OCI-LY1 (cell line): ENCODE measurements at regions not wholly inside any gene's neighbourhood (a gene's known extent, or its start where the extent isn't known, plus 50 kb on each side); places are given as distances from the start of the nearest gene placed in this dataset.

Experiments used
- H2AFZ ChIP-seq: fragments of 200-600 bp; sonication (generic), shearing (Covaris generic); 2 replicates; pipeline ENCODE4 v1.6.0; 2014; ENCODE audit warnings: antibody characterized with exemption, mild to moderate bottlenecking, low read length
- H3F3A ChIP-seq: fragments of 200-600 bp; sonication (generic), shearing (Covaris generic); 2 replicates; pipeline ENCODE4 v1.6.0; 2014; ENCODE audit warnings: mild to moderate bottlenecking, antibody characterized with exemption, low read length, moderate library complexity; ENCODE audit not compliant: insufficient read depth
- H3K27ac ChIP-seq: fragments of 200-600 bp; sonication (generic); 2 replicates; pipeline ENCODE4 v1.5.1; 2014; ENCODE audit warnings: low read length, mixed run types, mild to moderate bottlenecking, low read depth; ENCODE audit not compliant: poor library complexity, severe bottlenecking
- H3K27me3 ChIP-seq: fragments of 200-600 bp; sonication (generic); 2 replicates; pipeline ENCODE4 v1.6.0; 2014; ENCODE audit warnings: antibody characterized with exemption, mild to moderate bottlenecking, low read length, moderate library complexity; ENCODE audit not compliant: insufficient read depth
- H3K36me3 ChIP-seq: fragments of 200-600 bp; sonication (generic); 2 replicates; pipeline ENCODE4 v1.6.1; 2014; ENCODE audit warnings: mild to moderate bottlenecking, antibody characterized with exemption, low read length, moderate library complexity, mixed read lengths; ENCODE audit not compliant: insufficient read depth
- H3K4me1 ChIP-seq: fragments of 200-600 bp; sonication (generic); 2 replicates; pipeline ENCODE4 v1.5.1; 2014; ENCODE audit warnings: mild to moderate bottlenecking, low read length, moderate library complexity; ENCODE audit not compliant: insufficient read depth, severe bottlenecking
- H3K4me2 ChIP-seq: fragments of 200-600 bp; sonication (generic), shearing (Covaris generic); 2 replicates; pipeline ENCODE4 v1.6.1; 2014; ENCODE audit warnings: low read length
- H3K4me3 ChIP-seq: fragments of 200-600 bp; sonication (generic); 2 replicates; pipeline ENCODE4 v1.5.1; 2014; ENCODE audit warnings: low read length, low read depth, mild to moderate bottlenecking, mixed read lengths; ENCODE audit not compliant: poor library complexity, severe bottlenecking
- H3K79me2 ChIP-seq: fragments of 200-600 bp; shearing (Covaris generic); 2 replicates; pipeline ENCODE4 v1.6.1; 2016; ENCODE audit warnings: mixed run types, low read length, mixed read lengths; ENCODE audit not compliant: insufficient read depth
- H3K9ac ChIP-seq: fragments of 200-600 bp; sonication (generic), shearing (Covaris generic); 2 replicates; pipeline ENCODE4 v1.6.1; 2014; ENCODE audit warnings: mild to moderate bottlenecking, low read length, mixed read lengths
- H3K9me2 ChIP-seq: fragments of 200-600 bp; sonication (generic), shearing (Covaris generic); 2 replicates; pipeline ENCODE4 v1.6.1; 2014; ENCODE audit warnings: low read depth, mild to moderate bottlenecking, low read length, mixed read lengths
- H3K9me3 ChIP-seq: fragments of 200-600 bp; shearing (Covaris generic); 2 replicates; pipeline ENCODE4 v1.6.1; 2014; ENCODE audit warnings: low read length, mixed read lengths
- H4K20me1 ChIP-seq: fragments of 200-600 bp; sonication (generic), shearing (Covaris generic); 2 replicates; pipeline ENCODE4 v1.6.0; 2016; ENCODE audit warnings: mild to moderate bottlenecking, low read length; ENCODE audit not compliant: insufficient read depth
- EZH2 ChIP-seq: fragments of 200-600 bp; sonication (generic), shearing (Covaris generic); IDR thresholded peaks from 2 replicates; pipeline ENCODE4 v1.8.0; 2017; ENCODE audit warnings: borderline replicate concordance, mixed run types, mild to moderate bottlenecking, antibody characterized with exemption, low read length, moderate library complexity, mixed read lengths
- TF ChIP-seq, protein P1 (sequence below): fragments of 200-600 bp; sonication (generic), shearing (Covaris generic); IDR thresholded peaks from 2 replicates; pipeline ENCODE4 v1.5.1; 2017; ENCODE audit warnings: mild to moderate bottlenecking, antibody characterized with exemption, low read length, moderate library complexity, mixed read lengths

DNA sequence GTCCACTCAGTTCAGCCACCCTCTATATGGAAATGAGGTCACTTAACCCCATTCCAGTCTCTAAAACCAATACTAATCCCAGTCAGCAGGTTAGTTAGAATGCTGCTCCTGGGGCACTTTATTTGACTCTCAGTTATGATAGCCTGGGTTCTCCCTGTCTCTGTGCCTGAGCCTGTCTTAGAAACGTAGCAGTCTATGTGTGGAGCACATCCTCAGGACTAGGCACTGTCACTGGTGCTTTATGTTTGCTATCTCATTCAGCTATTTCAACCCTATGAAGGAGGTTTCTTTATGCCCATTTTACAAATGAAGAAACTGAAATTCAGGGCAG lies 152.5 kb upstream of the PKDCC start:
- H3K4me2 ChIP-seq = no peak overlapping the region
- no peak for TF ChIP-seq EZH2
- TF ChIP-seq, protein P1, sequence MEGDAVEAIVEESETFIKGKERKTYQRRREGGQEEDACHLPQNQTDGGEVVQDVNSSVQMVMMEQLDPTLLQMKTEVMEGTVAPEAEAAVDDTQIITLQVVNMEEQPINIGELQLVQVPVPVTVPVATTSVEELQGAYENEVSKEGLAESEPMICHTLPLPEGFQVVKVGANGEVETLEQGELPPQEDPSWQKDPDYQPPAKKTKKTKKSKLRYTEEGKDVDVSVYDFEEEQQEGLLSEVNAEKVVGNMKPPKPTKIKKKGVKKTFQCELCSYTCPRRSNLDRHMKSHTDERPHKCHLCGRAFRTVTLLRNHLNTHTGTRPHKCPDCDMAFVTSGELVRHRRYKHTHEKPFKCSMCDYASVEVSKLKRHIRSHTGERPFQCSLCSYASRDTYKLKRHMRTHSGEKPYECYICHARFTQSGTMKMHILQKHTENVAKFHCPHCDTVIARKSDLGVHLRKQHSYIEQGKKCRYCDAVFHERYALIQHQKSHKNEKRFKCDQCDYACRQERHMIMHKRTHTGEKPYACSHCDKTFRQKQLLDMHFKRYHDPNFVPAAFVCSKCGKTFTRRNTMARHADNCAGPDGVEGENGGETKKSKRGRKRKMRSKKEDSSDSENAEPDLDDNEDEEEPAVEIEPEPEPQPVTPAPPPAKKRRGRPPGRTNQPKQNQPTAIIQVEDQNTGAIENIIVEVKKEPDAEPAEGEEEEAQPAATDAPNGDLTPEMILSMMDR = no peak
- H3F3A ChIP-seq = no peaks in the 10 kb centered on the region
- no peak overlapping the region for H3K9ac ChIP-seq
- no peak overlapping the region for H3K27ac ChIP-seq
- no peaks in the 10 kb centered on the region for H3K9me3 ChIP-seq
- no peak overlapping the region for H2AFZ ChIP-seq
- H3K79me2 ChIP-seq = no peaks in the 10 kb centered on the region
- no peaks in the 10 kb centered on the region for H4K20me1 ChIP-seq
- H3K27me3 ChIP-seq = no peaks in the 10 kb centered on the region; the same call in 1 of the 2 replicates
- no peaks in the 10 kb centered on the region for H3K9me2 ChIP-seq
- H3K4me1 ChIP-seq = no peaks in the 10 kb centered on the region
- no peaks in the 10 kb centered on the region for H3K36me3 ChIP-seq
- no peak overlapping the region for H3K4me3 ChIP-seq

DNA sequence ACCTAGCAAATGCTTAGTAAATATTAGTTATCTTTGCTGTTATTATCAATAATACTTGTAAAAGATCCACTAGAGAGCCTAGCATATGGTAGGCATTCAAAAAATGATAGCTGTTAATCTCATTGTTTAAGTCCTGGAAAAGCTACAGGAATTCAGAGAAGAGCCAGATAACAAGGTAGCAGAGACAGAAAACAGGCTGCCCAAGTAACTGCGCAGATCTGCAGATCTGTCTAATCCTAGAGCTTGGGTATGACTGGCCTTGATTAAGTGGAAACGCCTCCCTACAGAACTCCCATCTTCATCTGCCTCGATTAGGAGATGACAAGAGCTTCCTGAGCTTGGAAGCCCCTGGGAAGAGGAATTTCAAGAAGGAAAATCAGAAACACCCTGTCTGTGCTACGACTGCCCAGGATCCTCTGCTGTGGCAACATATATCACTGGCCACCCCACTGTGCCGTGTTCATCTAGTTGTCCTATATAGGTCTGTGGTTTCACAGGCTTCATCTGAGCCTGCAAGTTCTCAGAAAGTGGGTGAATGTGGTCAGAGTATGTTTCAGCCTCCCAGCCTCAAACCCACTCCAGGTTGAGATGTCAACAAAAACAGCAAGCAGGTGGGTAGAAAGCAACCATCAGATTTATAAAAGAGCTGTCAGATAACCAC lies 151.5 kb upstream of the PKDCC start:
- H3K27me3 ChIP-seq = no peaks in the 10 kb centered on the region; the same call in 1 of the 2 replicates
- H3K9me2 ChIP-seq = no peaks in the 10 kb centered on the region
- no peaks in the 10 kb centered on the region for H3K9me3 ChIP-seq
- H3K9ac ChIP-seq = no peak overlapping the region
- no peaks in the 10 kb centered on the region for H3K36me3 ChIP-seq
- no peaks in the 10 kb centered on the region for H4K20me1 ChIP-seq
- H3K4me2 ChIP-seq = no peak overlapping the region
- H3F3A ChIP-seq = no peaks in the 10 kb centered on the region
- no peak overlapping the region for H3K27ac ChIP-seq
- H3K4me1 ChIP-seq = no peaks in the 10 kb centered on the region
- H3K79me2 ChIP-seq = no peaks in the 10 kb centered on the region
- H2AFZ ChIP-seq = no peak overlapping the region
- H3K4me3 ChIP-seq = no peak overlapping the region
- TF ChIP-seq, protein P1 = no peak
- no peak for TF ChIP-seq EZH2

DNA sequence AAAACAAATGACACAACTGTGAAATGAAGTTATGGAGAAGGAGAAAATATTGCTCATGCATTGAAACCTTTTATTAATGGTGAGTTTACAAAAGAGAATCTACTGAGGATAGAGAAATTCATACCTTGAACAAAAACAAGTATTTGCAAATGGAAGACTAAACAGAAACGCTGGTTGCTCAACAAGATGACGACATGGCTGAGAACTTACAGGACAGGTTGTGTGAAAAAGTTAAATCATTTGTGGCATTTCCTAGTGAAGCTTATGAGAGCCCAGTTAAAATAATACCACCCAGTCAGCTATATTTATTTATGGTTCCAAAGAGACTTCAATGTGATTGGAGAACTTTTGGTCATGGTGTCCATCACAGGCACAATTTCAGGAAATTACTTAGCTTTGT lies 148.6 kb upstream of the PKDCC start:
- Histone ChIP-seq H3K9ac (no peak overlapping the region), H2AFZ (no peak overlapping the region), H3K4me3 (no peak overlapping the region), H3K36me3 (no peaks in the 10 kb centered on the region), H3K4me1 (no peaks in the 10 kb centered on the region), H3K79me2 (no peaks in the 10 kb centered on the region), H3K9me3 (no peaks in the 10 kb centered on the region), H3K4me2 (no peak overlapping the region), H3K27me3 (no peaks in the 10 kb centered on the region), H3K27ac (no peak overlapping the region), H4K20me1 (no peaks in the 10 kb centered on the region), H3K9me2 (no peaks in the 10 kb centered on the region), H3F3A (no peaks in the 10 kb centered on the region)
- no peak for TF ChIP-seq EZH2
- TF ChIP-seq, protein P1 = no peak
